ENCODE measurements at regions not wholly inside any gene's neighbourhood (a gene's known extent, or its start where the extent isn't known, plus 50 kb on each side); places are given as distances from the start of the nearest gene placed in this dataset.

DNA sequence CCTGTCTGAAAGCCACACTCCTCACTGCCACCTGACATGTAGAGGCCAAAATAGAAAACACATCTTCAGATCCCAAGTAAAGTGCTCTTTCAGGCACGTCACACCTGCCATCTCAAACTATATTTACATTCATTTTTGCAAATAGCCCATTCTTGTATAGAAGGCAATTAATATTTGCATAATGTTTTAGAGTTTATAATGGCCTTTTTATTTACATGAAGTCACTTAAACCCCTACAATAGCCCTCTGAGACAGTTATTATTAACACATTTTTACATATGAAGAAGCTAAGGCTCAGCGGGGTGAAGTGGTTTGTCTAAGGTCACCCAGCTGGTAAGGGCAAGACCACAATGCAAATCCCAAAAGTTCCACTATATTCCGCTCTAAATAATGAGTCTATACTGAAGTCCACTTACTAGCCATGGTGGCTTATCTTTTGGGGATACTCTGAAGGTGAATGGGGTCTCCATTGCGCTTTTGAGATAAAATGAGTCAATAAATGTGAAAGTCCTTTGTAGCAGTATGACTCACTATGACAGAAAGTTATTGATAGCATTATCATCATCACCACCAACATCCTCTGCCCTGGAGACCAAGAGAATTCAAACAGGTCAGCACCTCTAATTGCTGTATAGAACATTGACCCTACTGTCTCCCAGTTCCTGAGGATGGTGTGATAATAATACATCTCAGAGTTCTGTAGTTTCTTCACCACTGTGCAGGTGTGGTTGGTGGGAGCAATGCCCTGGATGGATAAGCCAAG lies 155.9 kb upstream of the BCL6 start:
- DNase-seq (ENCODE audit: low spot score), result no peak

DNA sequence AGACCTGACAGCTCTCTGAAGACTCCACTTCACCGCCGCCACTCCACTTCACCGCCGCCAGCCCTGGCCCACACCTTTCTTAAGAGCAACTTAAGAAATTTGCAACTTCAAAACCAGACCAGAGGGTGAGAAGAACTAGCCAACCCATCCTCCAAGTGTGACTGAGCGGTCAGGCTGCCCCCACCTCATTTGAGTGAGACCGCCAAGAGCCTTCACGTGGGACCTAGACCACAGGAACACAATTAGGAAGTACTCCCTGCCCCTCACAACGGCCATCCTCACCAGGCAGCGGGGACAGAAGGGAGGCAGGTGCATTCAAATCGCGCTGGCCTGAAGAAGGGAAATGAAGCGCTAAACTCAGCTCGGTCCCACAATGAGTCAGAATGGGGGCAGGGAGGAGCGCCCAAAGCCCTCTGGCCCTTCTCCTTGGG lies 156.8 kb upstream of the BCL6 start:
- no peak for DNase-seq (ENCODE audit: low spot score)

DNA sequence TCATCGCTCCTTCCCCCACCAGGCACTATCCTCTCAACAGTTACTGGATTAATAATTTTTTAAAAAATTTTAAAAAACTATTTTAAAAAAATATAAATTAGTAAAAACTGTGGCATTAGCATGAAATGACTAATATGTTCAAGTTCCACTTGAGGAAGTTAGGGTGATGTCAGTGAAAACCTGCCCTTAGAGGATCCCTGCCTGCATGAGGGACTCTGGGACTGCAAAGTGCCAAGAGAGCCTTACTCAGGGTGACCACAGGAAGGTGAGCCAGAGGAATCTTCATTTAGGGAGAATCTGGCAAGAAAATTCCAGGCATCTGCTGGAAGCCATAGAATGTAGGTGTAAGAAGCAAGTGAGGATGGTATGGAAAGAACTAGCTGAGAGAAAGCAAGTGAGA lies 157.7 kb upstream of the BCL6 start:
- no peak for DNase-seq (ENCODE audit: low spot score)

DNA sequence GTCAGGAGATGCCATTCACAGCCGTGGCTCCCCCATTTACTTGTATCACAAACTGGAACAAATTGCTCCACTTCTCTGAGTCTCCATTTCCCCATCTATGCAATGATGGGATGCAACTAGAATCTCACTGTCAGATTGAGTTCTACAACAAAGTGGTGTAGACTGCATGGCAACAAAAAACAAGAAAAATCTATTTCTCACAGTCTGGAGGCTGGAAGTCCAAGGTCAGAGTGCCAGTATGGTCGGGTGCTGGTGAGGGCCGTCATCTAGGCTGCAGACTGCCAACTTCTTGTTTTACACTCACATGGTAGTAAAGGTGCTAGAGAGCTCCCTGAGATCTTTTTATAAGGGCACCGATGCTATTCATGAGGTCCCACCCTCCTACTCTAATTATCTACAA lies 158.4 kb upstream of the BCL6 start:
- no peak for DNase-seq (ENCODE audit: low spot score)

DNA sequence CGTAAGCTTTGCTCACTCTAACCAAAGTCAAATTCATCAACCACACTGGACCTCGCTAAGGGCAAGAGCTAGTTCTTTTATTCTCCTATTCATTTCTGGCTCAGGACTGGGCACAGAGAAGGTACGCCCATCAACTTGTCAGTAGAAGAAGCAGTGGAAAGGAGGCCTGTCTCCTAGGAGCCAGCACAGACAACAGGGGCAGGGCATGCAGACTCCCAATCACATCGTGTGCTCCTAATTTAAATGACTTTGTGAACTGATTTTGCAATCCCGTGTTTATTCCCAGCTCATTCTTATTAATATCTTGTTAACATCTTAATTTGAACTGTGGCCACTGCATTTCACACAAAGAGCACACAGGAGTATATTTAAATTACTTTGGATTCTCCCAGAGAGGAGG lies 161.1 kb upstream of the BCL6 start:
- no peak for DNase-seq (ENCODE audit: low spot score)

DNA sequence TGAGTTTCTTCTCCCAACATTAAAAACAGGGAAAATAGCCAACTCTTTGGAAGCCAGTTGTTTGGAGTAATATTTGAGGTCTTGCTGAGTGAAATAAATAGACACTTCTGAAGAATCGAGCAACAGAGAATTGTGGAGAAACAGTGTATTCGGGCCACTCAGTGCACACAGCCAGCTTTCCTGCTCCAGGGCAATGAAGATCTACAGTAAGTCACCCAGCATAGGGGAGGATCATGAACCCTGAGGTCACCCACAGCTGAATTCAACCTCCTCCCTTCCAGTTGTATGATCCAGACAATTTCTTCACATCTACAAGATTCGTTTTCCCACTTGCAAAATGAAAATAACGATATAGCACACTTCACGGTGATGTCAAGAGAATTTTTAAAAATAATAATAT lies 161.7 kb upstream of the BCL6 start:
- no peak for DNase-seq (ENCODE audit: low spot score)

DNA sequence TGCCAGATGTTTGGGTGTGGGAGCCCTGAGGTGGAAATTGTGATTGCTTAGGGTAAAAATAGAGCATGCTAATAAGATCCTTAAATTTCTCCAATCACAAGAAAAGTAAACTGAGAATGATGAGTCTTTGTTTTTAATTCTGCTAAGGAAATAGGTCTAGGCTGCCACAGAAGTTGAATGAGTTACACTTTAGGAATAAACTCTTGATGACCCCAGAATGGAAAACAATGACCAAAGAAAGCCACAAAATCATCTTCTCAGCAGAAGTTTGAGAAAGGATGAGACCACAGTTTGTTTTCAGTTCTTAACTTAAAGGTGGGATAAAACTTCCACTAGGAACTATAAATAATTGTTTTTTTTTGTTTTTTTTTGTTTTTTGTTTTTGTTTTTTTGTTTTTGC lies 164.6 kb upstream of the BCL6 start:
- no peak for DNase-seq (ENCODE audit: low spot score)

DNA sequence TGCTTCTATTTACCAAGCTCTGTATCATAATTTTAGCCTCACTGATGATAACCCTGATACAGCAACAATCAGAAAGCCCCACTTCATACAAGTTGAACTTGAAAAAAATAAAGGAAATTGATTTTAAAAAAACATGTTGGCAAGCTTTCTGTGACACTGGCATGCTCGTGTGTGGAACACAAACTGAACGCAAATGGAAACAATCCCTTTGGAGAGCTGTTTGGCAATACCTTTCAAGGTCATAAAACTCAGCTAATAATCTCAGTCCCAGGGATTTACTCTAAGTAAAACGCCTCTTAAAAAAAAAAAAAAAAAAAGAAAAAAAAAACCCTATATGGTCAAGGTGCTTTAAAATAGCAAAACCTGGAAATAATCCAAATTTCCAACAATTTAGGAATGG lies 166.7 kb upstream of the BCL6 start:
- DNase-seq (ENCODE audit: low spot score), result no peak

DNA sequence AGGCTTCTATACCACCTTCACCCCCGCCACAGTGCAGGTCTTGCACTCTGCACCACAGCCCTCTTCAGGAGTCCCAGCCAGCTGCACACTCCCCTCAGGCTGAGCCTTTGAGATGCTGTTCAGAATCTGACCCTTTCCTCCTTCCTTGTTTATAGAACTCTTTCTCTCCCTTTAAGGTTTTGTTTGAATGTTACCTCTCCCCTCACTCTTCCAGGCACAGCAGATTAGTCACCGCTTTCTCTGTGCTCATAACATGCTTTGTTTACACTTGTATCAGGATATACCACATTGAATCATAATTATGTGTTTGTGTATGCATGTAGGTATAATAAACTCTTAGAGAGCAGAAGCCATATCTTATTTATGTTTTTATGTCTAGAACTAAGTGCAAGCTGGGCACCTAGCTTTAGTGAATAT lies 168.4 kb upstream of the BCL6 start:
- no peak for DNase-seq (ENCODE audit: low spot score)

DNA sequence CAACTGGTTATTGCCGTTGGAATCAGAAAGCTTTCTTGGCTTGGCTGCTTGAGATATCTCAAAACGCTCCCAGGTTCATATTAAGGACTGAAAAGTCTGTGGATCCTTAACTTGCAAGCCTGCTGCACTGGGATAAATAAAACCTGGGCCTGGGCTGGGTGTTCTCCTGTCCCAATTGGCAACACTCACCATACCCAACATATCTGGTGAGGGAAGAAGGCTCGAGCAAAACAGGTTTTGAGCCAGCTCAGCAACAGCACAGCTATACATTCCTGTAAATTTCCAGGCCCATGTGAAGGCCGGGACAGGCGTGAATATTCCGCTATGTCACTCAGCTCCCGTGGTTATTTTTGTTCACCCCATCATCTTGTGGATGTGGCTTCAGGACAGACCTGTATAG lies 169.0 kb upstream of the BCL6 start:
- DNase-seq (ENCODE audit: low spot score), result no peak

DNA sequence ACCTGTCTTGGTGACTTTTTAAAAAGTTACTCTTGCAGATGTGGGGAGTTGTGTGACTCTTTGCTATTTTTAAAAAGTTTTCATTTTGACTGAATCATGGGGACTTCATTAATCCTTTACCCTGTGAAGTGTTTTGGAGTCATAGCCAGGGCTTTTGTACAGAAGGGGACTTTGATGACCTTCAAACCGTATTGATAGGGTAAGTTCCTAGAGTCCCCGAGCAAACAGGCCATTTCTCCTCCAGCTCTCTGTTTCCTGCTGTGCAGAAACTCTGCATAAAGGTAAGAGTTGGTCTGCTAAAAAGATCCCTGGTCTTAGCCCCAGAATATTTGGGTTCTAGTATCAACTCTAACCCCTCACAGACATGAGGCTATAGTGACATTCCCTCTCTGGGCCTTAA lies 170.8 kb upstream of the BCL6 start:
- DNase-seq (ENCODE audit: low spot score), result no peak

DNA sequence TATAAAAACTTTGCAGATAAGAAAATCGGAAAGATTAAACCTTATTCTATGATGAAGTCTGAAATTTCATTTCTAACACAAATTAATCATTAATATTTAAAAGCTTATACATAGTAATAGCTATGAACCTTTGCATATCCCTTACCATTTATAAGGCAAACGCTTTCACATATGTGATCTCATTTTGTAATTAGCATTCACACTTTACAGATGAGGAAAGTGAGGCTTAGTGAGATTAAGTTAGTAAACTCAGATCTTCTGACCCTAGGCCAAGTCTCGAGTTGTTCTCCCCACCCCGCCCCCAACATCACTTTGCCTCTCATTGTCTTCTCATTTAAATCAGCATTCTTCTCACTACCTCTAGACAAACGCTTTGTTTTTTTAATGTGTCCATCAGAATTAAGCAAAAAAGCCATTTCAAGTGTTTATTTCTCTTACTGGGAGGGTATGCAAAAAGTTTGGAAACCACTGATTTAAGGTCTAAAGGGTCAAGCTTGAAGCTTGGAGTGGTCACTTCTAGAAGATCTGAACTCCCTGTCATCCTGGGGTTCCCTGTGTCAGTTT lies 172.9 kb upstream of the BCL6 start:
- DNase-seq (ENCODE audit: low spot score), result no peak

DNA sequence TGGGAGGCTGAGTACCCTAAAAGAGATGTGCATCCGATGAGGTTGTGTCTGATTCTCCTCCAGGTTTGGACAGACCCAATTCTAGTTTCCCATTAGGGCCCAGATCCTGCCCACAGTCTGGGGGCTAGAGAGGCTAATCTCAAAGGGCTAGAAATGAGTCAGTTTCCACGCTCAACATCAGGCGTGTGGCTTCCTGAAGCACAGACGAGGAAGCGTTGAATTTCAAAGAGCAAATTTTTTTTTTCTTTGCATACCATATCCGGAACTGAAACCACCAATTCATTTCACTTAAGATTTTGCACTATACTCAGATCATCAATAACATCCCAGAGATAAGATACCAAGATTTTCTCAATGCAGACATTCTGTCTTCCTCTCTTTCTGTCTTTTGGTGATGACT lies 173.8 kb upstream of the BCL6 start:
- DNase-seq (ENCODE audit: low spot score), result peak; percentile 72

DNA sequence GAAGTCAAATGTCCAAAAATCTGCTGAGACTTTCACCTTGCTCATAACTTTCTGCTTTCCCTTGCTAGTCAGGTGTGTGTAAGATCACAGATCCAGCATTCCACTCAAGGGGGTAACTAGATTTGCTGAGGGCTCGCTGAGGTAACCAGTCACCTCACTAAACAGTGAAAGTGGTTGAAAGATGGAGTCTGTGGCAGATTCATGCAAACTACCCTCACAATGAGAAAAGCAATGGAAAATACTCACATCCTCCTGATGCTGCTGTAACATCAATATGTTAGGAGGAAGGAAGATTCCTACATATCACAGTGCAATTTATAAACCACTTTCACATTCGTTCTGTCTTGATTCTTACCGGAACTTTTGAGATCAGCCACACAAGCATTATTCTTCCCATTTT lies 174.3 kb upstream of the BCL6 start:
- DNase-seq (ENCODE audit: low spot score), result peak; percentile 21

DNA sequence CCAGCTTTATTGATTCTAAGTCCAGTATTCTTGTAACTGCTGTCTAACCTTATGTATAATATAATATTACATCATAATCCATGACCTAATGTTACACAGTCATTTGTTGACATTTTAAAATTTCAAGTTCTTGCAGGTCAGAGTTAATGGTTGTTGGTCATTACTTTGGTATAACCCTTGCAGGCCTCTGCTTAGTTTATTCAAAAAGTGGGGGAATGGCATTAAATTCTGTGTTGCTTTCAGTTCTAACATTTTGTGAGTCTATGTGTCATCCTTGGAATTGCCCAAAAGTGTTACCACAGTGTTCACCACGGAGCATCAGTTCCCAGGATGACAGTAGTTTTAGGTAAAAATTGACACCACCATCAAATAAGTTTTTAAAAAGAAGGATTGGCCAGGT lies 174.8 kb upstream of the BCL6 start:
- DNase-seq (ENCODE audit: low spot score), result no peak

DNA sequence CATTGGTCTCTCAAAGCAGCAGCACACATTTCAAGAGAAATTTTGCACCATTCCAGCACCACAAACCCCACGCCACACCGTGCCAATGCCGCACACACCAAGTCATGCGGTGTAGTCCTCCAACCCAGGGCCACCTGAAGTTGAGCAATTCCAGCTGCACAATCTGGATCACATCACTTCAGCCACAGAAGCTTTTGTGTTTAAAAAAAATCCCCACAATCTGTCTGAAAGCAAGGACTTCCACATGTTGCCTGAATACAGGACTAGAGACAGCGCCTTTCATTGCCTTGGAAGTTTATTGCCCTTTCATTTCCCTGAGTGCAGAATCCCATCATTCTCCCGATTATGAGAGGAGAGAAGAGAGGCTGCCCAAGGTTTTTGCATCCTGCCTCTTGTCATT lies 175.6 kb upstream of the BCL6 start:
- DNase-seq (ENCODE audit: low spot score), result no peak

DNA sequence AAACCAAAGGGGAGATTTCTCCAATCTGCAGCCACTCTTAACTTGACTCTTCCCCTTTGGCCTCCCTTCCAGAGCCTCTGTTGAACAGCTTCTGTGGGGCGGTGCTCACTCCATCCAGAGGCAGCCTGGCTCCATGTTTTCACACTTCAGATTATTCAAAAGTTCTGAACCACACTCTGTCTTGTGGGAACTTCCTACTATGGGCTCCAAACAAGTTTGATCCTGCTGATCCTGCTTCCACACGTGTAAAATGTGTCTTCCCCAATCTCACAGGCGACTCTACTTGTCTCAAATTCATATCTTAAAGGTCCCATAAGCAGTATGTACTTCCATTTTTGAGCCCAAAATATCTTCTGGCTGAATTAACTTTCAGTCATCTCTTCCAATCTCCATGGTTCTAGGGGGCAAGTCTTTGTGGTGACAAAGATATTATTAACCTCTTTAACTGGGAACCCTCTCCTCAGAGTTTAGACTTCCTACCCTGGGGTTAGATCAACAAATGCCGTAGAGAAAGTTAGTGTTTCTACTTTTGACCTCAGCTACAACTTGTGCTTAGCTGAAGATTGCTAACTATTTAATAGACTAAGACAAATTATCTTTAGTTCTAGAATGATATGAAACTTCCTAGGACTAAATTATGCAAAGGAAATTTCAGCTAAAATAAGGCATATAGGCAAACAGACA lies 176.3 kb upstream of the BCL6 start:
- DNase-seq (ENCODE audit: low spot score), result no peak

DNA sequence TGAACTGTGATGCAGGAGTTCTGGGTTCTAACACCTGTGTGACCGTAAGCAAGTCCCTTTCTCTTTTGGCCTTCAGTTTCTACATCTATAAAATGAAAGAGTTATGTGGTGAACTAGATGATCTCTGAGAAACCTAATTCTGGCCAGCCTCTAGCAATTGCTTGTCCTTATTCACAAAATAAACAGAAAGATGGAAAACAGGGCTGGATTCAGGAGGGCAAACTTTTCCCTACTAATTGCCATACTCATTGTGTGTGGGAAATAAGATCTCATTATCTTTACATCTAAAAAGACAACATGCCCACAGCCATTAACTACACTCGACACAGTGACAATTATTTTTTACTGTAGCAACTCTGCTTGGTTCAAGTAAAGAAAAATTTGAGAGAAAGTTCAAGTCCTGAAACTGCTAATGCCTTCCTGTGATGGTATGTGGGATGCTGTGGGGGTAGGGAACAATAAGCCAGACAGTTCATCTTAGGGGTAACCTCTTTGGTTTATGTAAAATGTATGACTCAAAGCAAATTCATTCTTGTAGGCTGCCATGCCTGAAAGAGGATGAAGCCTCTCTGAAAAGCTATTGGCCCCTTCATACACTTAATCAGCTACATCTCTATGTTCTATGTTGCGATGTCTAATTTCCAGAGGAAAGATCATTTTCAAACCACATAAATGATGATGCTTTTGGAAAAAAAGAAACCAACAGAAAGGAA lies 177.6 kb upstream of the BCL6 start:
- no peak for DNase-seq (ENCODE audit: low spot score)

DNA sequence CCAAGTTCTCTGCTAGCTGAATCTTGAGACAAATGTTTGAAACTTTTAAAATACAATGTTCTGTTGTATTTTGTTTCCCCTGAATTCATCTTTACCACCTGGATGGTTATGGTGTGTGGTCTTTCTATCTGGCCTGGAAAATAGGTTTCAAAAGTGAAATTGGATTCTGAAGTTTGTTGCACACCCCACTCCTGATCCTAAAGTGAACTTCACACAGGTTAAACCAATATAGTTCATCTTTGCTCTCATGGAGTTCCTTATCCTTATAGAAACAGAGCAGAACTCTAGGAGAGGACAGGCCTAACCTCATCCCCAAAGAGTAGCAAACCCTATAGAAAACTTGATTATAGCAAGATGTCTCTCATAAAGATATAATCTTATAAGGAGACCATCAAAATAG lies 179.4 kb upstream of the BCL6 start:
- no peak for DNase-seq (ENCODE audit: low spot score)

DNA sequence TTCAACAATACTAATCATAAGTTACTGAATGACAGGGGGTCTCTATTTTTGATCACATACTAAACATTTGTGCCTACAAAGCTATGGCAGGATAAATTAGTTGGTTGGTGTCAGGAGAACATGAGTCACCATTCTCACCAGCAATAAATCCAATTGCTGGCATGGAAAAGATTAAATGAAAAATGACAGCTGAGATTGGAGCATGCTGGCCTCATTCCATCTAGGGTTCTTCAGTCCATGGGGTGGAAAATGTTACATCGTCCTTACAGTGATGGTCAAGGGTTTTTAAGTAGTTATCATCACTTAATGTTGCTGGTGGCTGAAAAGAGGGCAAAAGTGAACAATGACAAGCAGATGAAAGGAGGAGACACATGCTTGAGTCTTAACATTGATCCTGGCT lies 180.1 kb upstream of the BCL6 start:
- DNase-seq (ENCODE audit: low spot score), result no peak

DNA sequence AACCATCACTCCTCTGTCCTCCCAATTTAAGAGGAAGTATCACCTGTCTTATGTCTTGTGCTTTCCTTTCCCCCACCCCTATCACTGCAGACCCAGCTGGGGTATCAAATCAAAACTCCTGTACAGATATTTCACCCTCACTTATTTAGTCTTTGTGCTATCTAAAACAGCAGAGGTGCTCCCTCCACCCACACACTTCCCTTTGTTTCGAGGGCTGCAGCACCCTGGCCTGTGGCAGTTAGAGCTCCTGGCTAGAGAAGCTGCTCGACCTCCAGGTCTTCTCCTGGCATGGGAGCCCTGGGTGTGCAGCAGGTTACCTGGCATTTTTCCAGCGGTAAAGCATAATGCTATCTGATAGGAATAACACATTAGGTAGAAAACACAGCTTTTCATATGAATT lies 181.4 kb upstream of the BCL6 start:
- no peak for DNase-seq (ENCODE audit: low spot score)

DNA sequence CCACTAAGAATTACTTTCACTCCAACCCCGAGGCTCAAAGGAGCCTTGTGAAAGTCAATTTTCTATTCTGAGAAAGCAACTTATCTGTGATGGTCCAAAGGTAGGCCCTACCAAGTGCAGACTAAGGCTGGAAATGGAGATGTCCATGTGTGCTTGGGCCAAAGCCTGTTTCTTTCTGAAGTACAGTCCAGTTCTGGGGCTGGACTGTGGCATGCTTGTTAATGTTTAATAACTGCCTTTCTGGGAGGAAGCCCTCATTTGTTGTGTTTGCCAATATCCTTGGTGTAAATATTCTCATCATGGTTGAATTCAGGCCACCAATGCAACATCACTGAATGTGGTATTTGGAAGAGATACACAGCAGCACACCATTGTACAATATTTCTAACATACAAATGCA lies 182.3 kb upstream of the BCL6 start:
- DNase-seq (ENCODE audit: low spot score), result no peak
